Transverse colon (tissue), 4 donors: ENCODE measurements at regions not wholly inside any gene's neighbourhood (a gene's known extent, or its start where the extent isn't known, plus 50 kb on each side); places are given as distances from the start of the nearest gene placed in this dataset.

ENCODE experiments used
- DNase-seq: peaks from one replicate; pipeline ENCODE4 v3.0.0-alpha.2; 2019
- H3K27ac ChIP-seq, 4 donors: fragments of 200-600 bp; sonication (generic); 2 replicates each; pipeline ENCODE4 v1.5.1; 2016 to 2018; ENCODE audit warnings: inconsistent platforms in 4 of 4
- H3K27me3 ChIP-seq: fragments of 200-600 bp; sonication (generic); 2 replicates; pipeline ENCODE4 v1.5.1; 2017; ENCODE audit warnings: inconsistent platforms
- H3K36me3 ChIP-seq, 4 donors: fragments of 200-600 bp; sonication (generic); 2 replicates each; pipeline ENCODE4 v1.5.1; 2017 to 2019; ENCODE audit warnings: inconsistent platforms in 4 of 4
- H3K4me1 ChIP-seq, 4 donors: fragments of 200-600 bp; sonication (generic); 2 replicates each; pipeline ENCODE4 v1.5.1; 2017 to 2020; ENCODE audit warnings: inconsistent platforms in 4 of 4
- H3K4me3 ChIP-seq, 4 donors: fragments of 200-600 bp; sonication (generic); 1 replicate in 1 of 4; 2 replicates in 3 of 4; pipeline versions ENCODE4 v1.5.1 to v1.6.1; 2017 to 2019; ENCODE audit warnings: inconsistent platforms in 4 of 4
- H3K9me3 ChIP-seq, 2 donors: fragments of 200-600 bp; sonication (generic); 2 replicates each; pipeline ENCODE4 v1.5.1; 2017 to 2019; ENCODE audit warnings: inconsistent platforms in 2 of 2
- CTCF ChIP-seq, 5 experiments: fragments of 200-600 bp in 3 of 5; fragments of 450-650 bp in 2 of 5; sonication (generic) in 3 of 5; IDR thresholded peaks; 1 replicate in 2 of 5; 2 replicates in 3 of 5; pipeline ENCODE4 v1.5.1; 2016 to 2017; ENCODE audit warnings: antibody characterized with exemption in 5 of 5, inconsistent platforms in 3 of 5, mild to moderate bottlenecking in 2 of 5, moderate library complexity in 1 of 5
- EP300 ChIP-seq: sonication (generic); formaldehyde crosslinking; IDR thresholded peaks from one replicate; pipeline ENCODE4 v1.6.1; 2017; ENCODE audit warnings: antibody characterized with exemption, low read depth
- POLR2A ChIP-seq: fragments of 450-650 bp; IDR thresholded peaks from one replicate; pipeline ENCODE4 v1.6.1; 2016; ENCODE audit warnings: antibody characterized with exemption, mild to moderate bottlenecking, moderate library complexity
- POLR2AphosphoS5 ChIP-seq, 3 donors: sonication (generic); formaldehyde crosslinking; IDR thresholded peaks; one replicate each; pipeline ENCODE4 v1.6.1; 2016; ENCODE audit warnings: antibody characterized with exemption in 3 of 3
- WGBS, 2 donors: methylation state at CpG; one replicate each; pipeline ENCODE4 v1.1.5; 2018; ENCODE audit warnings: low coverage in 1 of 2; 5-methylcytosine and 5-hydroxymethylcytosine counted together
- in situ Hi-C, 4 donors: fragments of 200-750 bp; cut with MboI; loops; one replicate each; pipeline versions ENCODE4 v1.15.0 to v1.15.1; 2017; ENCODE audit warnings: low sequenced_read_pairs in 3 of 4, low pct_ligation_motif_present in 1 of 4, low pct_unique_long_range_greater_than_20kb in 1 of 4
- intact Hi-C: fragments of 100-400 bp; cut with DNase I; formaldehyde crosslinking; loops from one replicate; pipeline ENCODE4 v1.15.1; 2023; ENCODE audit warnings: low total_unique reads

- 46 to 69% methylated on average over 3 of the region's 3 CpGs for WGBS, 2 donors
- Histone ChIP-seq H3K9me3 (no peaks in the 10 kb centered on the region), H3K4me1 (no peaks in the 10 kb centered on the region), H3K27ac (no peak overlapping the region), H3K27me3 (no peaks in the 10 kb centered on the region), H3K4me3 (no peak overlapping the region), H3K36me3 (no peaks in the 10 kb centered on the region)
- in situ Hi-C loops (no loop called here), intact Hi-C loops (no loop called here)
- TF ChIP-seq EP300 (no peak), POLR2AphosphoS5 (IDR thresholded peaks at IDR 0.05) (no peak), POLR2A (no peak), CTCF (IDR thresholded peaks at IDR 0.05) (no peak)
- no peak for DNase-seq
These were observed 311.3 kb downstream of the TRIML1 start for GRCh38 chr4:188450571-188450970.

GRCh38 chr4:188452097-188452496 lies 312.9 kb downstream of the TRIML1 start:
- TF ChIP-seq CTCF (IDR thresholded peaks at IDR 0.05), result no peak
- no peak for TF ChIP-seq EP300
- TF ChIP-seq POLR2AphosphoS5 (IDR thresholded peaks at IDR 0.05), result no peak
- TF ChIP-seq POLR2A, result no peak
- WGBS, 2 donors, result 53 to 58% methylated on average over 3 to 11 of the region's 11 CpGs
- no peaks in the 10 kb centered on the region for H3K9me3 ChIP-seq

GRCh38 chr4:188454575-188454974 lies 315.3 kb downstream of the TRIML1 start:
- H3K27me3 ChIP-seq, result no peaks in the 10 kb centered on the region
- no peak overlapping the region for H3K27ac ChIP-seq
- H3K4me3 ChIP-seq, result no peak overlapping the region
- no peak for TF ChIP-seq POLR2AphosphoS5 (IDR thresholded peaks at IDR 0.05)
- no peak for TF ChIP-seq CTCF (IDR thresholded peaks at IDR 0.05)
- TF ChIP-seq EP300, result no peak
- 74% methylated on average over 5 of the region's 5 CpGs; no CpG with 5 or more reads in 1 of the 2 donors for WGBS, 2 donors
- intact Hi-C loops (no loop called here), in situ Hi-C loops (no loop called here)
- H3K4me1 ChIP-seq, result no peaks in the 10 kb centered on the region
- DNase-seq, result no peak
- no peaks in the 10 kb centered on the region for H3K36me3 ChIP-seq
- no peaks in the 10 kb centered on the region for H3K9me3 ChIP-seq

More at GRCh38 chr4:188452097-188452496, 312.9 kb downstream of the TRIML1 start:
- intact Hi-C loops (no loop called here), in situ Hi-C loops (no loop called here)
- no peak for DNase-seq
- H3K4me3 ChIP-seq, result no peak overlapping the region
- no peaks in the 10 kb centered on the region for H3K27me3 ChIP-seq
- H3K4me1 ChIP-seq, result no peaks in the 10 kb centered on the region
- H3K36me3 ChIP-seq, result no peaks in the 10 kb centered on the region
- no peak overlapping the region for H3K27ac ChIP-seq

DNA sequence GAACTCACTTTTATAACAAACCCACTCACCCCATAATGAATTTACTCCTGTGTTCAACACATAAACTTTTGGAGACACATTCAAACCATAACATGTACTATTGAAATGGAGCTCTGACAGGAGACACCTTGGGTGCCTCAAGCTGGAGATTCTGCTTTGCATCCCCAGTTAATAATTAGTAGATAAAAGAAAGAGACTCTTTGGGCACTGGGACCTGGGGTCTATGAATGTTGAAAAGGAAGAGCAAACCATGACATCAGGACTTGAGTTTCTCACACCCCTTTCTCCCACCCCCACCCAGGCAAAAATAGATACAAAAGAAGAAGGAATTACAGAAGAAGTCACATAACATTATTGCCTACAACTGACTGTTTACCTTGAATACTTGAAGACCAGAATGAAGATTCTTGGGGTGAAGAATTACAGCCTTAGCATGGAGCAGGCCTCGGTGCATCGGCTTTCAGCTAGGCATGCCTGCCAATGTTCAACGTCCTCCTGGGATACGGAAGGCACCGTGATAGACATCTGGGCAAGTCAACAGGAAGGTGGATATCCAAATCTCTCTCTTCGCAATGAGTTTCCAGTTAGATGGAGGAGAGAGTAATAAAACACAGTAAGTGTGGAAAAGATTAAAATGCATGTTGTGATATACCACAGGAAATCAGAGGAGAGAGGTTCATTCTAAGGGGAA lies 316.0 kb downstream of the TRIML1 start:
- in situ Hi-C loops (no loop called here), intact Hi-C loops (no loop called here)
- Histone ChIP-seq H3K27me3 (no peaks in the 10 kb centered on the region), H3K4me3 (no peak overlapping the region), H3K27ac (no peak overlapping the region), H3K4me1 (no peaks in the 10 kb centered on the region), H3K36me3 (no peaks in the 10 kb centered on the region), H3K9me3 (no peaks in the 10 kb centered on the region)
- TF ChIP-seq POLR2AphosphoS5 (IDR thresholded peaks at IDR 0.05) (no peak), POLR2A (no peak), CTCF (IDR thresholded peaks at IDR 0.05) (no peak), EP300 (no peak)
- DNase-seq, result no peak
- WGBS, 2 donors, result 69 to 90% methylated on average over 6 of the region's 6 CpGs
